ENCODE measurements at regions not wholly inside any gene's neighbourhood (a gene's known extent, or its start where the extent isn't known, plus 50 kb on each side); places are given as distances from the start of the nearest gene placed in this dataset.

DNA sequence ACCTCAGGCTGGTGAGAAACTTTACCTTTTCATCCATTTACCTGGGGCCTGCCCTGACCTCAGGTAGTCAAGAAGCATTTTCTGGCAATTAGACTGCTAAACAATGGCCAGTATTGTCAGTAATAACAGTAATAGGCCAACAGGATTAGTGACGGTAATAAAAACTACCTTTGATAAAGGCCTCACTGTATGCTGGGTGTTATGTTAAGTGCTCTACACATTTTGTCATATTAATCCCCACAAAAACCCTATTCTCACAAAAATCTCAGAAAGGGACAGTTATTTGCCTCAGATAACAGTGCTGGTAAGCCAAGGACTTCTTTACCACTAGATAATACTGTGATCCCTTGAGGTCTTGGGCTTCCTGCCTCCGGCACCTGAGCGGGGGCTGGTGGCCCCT, 191.4 kb downstream of the FOXD2 start:
- DNase-seq (ENCODE audit: low spot score) = no peak

DNA sequence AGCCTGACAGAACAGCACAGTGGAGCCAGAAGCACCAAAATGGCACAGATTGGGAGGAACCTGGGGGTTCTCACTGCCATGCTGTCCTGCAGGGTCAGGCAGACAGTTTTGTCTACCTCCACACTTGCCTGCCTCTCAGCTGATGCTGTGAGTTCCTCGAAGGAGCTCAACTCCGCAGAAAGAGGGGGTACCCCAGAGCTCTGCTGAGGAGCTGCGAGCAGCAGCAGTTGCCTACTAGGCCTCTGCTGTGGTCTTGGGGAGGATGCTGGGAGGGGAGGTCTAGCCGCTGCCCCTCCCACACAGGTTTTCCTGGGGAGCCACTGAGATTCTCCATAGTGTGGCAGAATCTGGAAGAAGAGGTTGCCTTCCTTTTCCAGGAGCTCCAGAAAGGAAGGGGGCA, 192.5 kb downstream of the FOXD2 start:
- no peak for DNase-seq (ENCODE audit: low spot score)

DNA sequence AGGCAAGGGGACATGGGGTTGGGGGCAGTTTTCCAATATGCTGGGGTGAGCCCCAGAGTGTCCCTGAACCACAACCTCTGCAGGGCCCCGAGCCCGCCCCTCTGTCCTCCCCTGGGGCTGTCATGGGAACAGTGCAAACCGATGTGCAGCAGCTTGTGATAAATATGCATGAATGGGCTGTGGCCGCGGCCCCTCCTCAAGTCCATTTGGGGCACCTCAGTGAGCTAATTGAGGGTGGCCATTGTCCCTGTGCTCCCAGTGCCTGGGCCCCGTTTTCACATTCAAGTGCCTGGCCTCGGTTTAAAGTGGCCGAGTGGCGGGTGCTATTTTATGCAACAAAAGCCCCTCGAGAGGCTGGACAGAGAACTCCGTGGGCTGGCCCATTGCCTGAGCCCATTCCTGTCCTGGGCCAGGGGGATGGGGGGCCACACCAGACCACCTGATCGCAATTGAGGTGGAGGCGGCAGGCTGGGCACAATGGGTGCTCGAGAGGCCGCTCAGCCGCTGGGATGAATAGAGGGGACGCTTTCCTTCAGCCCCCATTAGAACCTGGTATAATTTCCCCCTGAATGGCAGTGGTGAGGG, 193.7 kb downstream of the FOXD2 start:
- DNase-seq (ENCODE audit: low spot score) = no peak

DNA sequence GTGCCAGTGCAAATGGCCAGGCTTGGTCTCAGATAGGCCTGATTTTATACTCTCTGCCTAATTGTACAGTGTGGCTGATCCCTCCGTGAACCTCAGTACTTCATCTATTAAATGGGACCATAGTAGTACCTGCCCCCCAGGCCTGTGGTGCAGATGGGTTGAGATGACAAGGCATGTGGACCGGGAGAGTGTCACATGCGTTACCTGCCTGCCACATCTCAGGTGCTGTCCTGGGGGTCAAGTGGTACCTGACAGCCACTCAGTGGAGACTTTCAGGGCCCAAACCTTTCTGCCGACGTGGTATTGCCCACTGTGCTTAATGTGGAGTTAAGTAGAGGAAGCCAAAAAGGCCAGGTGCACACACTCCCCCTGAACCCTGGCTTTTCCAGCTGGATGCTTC, 197.3 kb downstream of the FOXD2 start:
- DNase-seq (ENCODE audit: low spot score) = no peak

DNA sequence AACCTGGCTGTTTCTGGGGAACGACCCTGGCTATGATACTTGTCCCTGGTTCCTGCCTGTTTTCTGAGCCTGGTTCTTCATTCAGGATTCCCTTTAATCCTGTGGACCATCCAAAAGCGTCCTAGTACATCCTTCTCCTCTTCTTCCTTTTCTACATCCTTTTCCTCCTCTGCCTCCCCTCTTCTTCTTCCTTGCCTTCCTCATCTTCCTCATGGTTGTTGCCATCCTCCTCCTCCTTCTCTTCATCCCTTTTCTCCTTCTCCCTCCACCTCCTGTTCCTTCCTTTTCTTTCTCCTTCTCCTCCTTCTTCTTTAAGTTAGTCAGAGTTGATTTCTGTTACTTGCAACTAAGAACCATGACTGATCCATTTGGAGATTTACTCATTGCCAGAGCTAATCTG, 197.8 kb downstream of the FOXD2 start:
- DNase-seq (ENCODE audit: low spot score) = no peak

DNA sequence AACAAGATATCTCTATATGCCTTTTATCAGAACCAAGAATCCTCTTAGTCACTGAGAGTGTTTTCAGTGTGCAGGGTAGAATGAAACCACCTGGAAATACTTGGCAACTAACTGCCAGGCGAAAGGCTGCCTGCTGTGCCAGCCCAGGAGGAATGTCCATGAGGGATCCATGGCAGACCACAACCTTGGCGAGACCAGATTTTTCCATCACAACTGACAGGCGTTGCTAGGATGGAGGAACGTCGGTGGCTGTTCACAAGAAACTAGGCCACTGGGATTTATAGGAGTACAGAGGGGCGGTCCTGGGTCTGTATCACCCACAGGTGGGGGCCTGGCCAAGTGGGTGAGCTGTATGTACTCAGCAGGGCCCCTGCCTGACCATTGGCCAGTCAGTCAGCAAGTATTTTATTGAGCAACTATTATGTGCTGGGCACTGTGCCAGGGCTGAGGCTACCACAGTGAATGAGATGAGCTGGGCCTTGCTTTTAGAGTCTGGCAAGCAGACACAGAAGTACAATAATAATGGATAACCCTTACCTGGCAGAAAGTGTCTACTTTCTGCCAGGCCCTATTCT, 199.4 kb downstream of the FOXD2 start:
- no peak for DNase-seq (ENCODE audit: low spot score)

DNA sequence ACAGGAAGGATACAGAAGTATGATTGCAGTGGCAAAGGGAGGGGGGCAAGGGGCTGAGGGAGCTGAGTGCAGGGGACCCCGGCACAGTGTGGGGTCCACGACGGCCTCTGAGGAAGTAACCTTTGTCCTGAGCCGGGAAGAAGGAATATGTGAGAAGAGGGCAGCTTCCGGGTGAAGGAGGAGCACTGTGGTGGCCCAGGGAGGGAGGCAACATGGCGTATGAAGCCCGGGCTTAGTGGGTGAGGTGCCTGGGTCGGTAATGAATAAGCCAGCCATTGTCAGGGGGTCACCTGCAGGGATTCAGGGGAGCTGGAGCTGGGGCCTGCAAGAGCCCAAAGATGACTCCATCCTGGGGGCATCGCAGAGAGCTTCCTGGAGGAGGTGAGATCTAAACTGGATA, 200.4 kb downstream of the FOXD2 start:
- DNase-seq (ENCODE audit: low spot score) = no peak

DNA sequence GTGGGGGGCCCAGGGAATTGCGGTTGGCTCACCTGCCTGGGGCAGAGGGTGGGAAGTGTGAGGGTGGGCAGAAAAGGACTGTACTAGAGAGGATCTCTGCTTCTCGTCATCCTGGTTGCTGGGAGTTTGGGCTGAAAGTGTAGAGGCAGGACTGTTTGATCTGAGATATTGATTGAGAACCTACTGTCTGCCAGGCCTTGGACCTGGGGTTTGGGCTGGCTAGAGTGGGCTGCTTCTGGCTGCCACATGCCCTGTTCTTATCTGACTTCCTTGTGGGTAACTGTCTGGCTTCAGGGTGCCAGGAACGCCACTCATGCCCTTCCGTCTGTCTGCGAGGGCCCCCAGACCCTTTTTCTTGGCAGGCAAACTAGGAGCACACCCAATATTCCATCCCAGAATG, 200.9 kb downstream of the FOXD2 start:
- DNase-seq (ENCODE audit: low spot score) = no peak

DNA sequence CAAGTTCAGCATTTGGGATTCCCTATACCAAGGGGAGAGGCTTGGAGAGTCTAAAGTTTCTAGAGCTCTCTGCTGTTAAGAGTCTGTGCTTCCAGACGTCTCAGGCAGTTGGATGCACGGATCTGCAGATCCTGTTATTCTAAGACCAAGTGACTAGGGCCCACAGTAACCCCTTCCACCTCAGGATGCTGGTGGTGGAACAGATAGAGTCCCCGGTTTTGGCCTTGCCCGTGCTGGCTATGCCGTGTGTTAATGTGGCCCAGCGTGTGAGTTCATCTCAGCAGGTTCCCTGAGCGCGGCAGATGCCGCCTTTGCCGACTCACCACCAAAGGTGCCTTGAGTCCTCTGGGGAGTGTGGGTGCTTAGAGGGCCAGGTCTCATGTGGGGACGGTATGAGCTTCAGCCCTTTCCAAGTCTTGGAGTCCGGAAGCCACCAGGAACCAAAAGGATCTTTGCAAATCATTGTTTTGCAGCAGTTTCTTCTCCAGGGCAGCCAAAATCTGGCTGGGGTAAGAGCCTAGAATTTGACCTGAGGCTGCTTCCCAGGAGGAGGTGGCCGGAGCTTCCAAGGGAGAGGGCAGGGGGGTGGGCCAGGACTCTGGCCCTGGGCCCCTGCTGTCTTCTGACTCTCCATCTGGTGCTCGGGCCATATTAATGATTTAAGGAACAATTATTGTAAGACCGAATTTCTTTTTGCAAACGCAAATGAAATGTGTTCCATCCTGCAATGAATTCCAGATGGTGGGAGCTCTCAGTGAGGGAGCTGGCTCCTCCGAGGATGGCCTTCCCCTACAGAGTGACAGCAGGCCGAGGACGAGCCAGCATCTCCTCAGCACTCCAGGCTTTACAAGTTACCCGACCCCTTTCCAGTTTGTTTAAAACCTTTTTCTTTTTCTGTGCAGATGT, 205.7 kb downstream of the FOXD2 start:
- DNase-seq (ENCODE audit: low spot score) = no peak

DNA sequence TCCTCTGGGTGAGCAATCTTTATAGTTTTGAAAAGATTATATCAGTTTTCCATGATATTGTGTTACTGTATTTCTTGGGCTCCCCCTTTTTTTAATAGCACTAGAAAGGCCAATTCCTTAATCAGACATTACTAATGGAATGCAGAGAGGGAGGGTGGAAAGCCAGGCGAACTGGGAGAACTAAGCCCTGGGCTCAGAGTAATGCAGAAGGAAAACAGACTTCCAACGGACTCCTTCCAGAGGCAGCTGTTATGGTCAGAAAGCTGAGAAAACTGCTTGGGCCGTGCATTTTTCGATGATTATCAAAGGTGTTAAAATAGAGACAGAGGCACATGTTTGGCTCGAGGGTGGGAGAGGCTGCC, 206.3 kb downstream of the FOXD2 start:
- DNase-seq (ENCODE audit: low spot score) = no peak

DNA sequence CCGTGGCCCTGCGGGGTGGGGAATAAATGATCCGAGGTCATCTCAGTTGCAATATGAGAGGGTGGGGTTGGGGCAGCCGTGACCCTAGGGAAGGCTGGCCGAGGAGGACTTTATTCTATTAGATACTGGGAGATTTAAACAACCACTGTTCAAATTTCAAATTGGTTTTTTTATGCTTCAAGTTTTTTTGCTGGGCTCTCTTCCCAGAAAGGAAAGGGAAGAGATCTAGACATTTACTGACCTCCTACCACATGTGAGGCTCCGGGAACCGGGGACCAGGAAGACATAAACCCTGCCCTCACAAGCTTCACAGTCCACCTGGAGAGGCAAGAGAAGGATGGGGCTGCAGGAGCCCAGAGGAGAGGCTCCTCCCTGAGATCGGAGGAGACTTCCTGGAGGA, 207.3 kb downstream of the FOXD2 start:
- no peak for DNase-seq (ENCODE audit: low spot score)

DNA sequence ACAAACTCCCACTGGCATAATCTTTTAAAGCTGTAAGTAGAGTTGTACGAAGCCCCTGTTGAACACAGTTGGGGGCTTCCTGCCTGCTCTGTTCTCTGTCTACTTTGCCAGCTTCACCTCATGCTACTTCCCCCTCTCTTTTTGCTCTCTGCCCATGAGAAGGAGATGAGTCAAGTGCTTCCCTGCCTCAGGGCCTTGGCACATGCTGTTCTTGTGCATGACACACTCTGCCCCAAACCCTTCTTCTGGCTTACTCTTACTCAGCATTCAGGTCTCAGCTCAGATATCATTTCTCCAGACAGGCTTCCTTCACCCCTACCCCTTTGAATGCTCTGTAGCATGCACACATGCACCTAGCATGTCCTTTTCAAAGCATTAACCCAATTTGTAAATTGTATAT, 208.8 kb downstream of the FOXD2 start:
- DNase-seq (ENCODE audit: low spot score) = no peak

DNA sequence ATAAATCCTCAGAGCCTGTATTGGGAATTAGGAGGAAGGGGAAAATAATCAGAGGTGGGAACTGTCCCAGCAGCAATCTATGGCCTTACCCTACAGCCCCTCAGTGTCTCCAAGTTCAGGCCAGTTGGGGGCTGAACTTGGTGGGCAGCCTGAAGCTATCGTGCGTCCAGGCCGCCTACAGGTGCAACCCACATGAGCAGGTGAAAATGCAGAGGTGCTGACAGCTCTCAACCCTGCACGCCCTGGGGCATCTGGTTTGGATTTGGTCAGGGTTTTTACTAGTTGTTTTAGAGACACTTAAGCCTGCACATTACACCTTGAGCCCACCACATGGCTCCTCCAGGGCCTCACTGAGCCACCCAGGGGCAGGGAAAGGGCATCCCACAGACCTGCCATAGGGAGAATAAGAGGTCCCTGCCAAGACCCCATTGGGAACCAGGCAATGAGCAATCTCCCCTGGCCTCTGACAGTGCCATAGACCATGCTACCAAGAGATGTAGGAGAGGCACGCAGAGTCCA, 209.5 kb downstream of the FOXD2 start:
- no peak for DNase-seq (ENCODE audit: low spot score)

DNA sequence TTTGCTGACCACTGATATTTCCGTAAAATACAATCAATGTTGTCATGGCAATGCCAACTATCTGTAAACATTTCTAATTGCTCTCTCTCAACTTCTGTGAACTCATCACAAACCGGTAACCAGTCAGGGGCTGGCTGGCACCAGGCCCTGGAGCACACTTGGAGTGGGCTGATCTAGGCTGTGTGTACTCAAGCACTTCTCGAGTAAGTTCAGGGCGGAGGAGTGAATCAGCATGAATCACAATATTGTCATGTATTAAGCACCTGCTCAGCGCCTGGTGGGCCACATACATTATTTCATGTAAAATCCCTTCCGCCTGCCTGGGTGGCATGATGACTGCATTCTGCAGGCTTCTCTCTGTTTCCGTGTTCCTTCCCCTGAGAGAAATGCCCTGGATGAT, 212.4 kb downstream of the FOXD2 start:
- DNase-seq (ENCODE audit: low spot score) = no peak

DNA sequence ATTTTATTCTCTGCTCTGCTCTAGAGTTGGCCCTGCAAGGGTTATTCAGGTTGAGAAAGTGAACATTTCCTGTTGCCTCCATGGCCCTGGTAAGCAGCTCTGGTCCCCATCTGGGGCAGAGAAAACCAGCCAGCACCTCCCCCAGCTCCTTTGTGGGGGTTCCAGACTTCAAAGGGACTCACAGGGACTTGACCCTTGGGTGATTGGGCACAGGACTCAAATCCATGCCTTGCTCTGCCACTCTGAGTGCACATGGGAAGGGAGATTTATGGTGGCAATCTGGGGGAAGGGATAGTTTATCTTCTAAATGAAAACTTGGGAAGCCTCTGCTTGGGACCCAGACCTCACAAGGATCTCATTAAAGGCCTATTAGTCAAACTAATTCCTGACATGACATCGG, 212.8 kb downstream of the FOXD2 start:
- DNase-seq (ENCODE audit: low spot score) = peak; percentile 23

DNA sequence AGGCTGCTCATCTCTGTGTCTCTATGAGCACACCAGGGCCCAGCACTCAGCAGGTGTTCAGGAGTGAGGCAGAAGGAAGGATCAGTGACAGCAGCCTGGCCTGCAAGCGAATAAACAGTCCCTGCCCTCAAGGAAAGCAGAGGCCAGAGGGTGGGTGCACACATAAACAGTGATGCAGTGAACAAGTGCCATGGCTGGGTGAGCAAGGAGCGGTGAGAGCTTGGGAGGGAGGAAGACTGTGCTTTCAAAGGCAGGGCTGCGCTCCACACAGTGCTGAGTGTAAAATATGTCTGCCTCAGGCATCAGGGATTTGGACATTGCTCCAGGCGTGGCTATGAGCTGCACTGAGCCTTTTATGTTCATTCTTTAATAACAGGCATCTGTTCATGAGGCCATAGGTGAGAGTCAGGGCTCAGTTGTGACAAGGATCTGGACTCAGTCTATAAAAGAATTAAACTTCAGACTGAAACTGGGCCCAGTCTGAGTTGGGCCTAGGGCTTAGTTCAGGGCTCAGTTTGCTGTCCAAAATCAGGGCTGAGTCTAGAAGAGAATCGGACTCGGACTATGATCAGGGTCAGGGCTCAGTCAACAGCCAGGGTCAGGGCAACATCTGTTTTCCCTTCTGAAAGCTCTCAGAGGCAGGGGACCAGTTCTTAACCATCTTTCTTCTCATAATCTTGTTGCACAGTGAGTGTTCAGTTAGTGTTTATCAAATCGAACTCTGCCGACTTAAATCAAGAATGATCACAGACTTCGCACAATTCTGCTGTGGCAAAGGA, 213.7 kb downstream of the FOXD2 start:
- DNase-seq (ENCODE audit: low spot score) = peak; percentile 41

DNA sequence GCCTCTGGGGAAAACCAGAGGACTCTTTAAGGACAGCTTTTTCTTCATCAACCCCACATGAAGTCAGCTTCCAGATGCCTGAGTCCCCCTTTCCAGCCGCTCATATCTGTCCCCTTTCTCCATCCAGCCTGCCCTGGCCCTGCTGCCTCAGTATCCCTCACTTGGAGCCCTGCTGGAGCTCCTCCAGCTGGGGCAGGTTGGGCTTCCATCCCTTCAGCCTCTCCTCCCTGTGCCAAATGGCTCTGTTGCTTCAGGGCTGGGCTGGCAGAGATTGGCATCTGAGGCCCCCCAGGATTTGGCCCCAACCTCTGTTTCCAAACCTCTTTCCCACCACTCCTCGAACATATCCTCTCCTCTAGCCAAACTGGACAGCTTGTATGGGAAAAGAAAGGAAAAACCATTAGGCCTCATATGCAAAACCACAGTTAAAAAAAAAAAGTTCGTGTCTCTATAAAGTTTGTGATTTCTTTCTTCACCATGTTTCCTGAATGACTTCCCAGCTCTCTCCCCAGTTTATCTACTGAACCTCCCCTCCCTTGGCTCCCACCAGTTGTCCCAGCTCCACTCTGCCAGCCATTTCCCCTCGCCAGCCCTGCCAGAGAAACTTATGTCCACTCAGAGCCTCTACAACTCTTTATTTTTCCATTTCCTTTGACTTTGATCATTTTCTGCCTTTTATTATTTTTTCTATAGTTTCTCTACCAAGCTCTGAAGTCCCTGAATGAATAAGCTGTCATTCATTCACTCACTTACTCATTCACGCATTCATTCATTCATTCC, 217.9 kb downstream of the FOXD2 start:
- DNase-seq (ENCODE audit: low spot score) = peak; percentile 34

DNA sequence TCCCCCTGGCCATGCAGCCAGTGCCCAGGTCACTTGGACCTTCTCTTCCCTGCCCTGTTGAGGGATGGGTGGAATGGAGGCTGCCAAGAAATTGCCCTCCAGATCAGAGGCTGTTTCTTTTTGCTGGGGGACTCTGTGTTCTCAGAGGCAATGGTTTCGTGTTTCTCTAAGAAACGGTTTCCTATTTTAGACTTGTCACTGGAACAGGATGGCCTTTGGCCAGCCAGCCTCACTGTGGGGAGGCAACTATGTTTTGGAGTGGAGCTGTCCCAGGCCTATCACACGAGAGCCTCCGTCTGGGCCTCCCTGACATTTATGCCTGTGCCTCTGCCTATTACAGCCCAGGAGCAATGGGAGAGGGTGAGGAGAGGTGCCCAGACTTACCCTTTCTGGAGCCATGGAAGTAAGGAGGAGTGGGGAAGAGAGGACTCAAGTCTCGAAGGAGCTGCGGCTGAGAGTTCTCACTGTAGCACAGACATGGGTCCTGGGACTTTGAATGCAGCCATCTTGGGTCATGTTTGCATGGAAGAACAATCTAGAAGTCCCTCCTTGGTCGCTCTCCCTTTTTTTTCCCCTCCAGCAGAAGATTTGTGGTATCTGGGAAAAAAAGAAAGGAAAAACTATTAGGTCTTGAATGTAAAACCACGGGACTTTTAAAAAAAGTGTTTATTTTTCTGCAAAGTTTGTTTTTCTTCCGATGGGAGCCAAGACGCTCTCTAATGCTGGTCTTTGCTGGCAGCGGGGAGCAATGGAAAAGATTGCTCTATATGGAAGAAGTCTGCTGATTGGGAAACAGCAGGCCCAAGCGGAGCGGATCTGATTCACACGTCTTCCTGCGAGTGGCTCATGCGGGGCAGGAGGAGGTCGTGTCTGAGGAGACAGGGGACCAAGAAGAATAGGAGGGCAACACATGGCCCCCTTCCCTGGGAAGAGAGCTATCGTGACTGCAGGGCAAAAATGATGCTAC, 219.2 kb downstream of the FOXD2 start:
- peak; percentile 42 for DNase-seq (ENCODE audit: low spot score)

DNA sequence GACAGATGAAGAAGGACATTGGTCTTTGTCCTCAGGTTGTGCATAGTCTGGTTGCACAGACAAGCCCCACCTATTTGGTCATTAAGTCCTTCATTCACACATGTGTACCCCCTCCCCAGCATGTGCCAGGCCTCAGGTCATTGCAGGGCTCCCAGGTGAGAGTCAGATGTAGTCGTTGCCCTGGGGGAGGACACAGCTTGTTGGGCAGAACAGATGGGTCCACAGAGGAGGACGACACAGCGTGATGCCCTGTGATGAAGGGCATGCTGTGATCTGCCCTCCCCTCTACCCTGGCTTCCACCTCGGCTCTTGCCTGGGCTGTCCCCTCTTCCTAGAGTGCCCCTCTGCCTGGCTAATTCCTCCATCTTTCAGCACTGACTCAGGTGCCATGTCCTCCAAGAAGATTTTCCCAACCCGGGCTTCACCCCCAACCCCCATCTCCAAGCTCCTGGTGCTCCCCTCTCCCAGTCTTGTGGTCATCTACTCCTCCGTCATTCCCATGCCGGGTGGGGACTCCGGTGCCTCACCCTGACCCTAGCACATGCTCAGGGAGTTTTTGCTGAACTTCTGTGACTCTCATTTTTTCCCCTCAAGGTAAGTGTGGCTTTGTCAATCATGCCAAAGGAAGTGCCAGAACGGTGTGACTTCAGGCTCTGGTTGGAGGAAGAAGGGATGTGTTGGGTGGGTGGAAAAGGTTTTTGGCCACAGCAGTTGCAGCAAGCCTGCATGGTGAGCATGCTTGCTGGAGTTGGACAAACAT, 220.5 kb downstream of the FOXD2 start:
- peak; percentile 31 for DNase-seq (ENCODE audit: low spot score)

DNA sequence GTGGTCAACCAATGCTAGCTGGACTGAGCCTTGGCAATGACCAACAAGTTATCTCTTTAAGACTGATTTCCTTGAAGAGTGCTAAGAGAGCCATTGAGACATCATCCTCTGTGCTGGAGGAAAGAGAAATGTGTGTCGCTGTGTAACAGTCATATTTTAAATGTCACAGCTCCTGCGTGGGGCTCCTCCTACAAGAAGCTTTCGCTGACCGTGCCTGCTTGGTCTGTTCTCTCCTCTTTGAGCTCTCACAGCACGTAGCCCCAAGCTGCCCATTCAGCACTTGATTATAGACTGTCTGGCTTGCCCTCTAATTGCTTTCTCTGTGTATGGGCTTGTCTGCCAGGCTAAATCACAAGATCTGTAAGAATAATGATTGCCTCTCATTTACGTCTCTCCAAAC, 221.3 kb downstream of the FOXD2 start:
- DNase-seq (ENCODE audit: low spot score) = peak; percentile 39

Data from ecto neural progenitor cell (in vitro differentiated cells).